Neural progenitor cell (in vitro differentiated cells): ENCODE measurements at regions not wholly inside any gene's neighbourhood (a gene's known extent, or its start where the extent isn't known, plus 50 kb on each side); places are given as distances from the start of the nearest gene placed in this dataset.
"Not testable (repeated sequence)": the region's sequence is repeated elsewhere in the genome, so short reads cannot be mapped to it uniquely, and the experiment has no call there.

Experiments
- DNase-seq: peaks from one replicate; pipeline ENCODE4 v3.0.0-alpha.2; 2016; ENCODE audit warnings: low spot score
- H2AFZ ChIP-seq: fragments of 200-600 bp; sonication (generic); replicated peaks from 2 replicates; pipeline ENCODE4 v1.6.1; 2016; ENCODE audit warnings: antibody characterized with exemption
- H3F3A ChIP-seq: fragments of 200-600 bp; sonication (generic); 2 replicates; pipeline ENCODE4 v1.6.1; 2016; ENCODE audit warnings: antibody characterized with exemption, low read depth
- H3K27ac ChIP-seq: fragments of 200-600 bp; sonication (generic); 2 replicates; pipeline ENCODE4 v1.5.1; 2016; ENCODE audit warnings: mild to moderate bottlenecking
- H3K27me3 ChIP-seq: fragments of 200-600 bp; sonication (generic); 2 replicates; pipeline ENCODE4 v1.6.1; 2016; ENCODE audit warnings: mild to moderate bottlenecking, moderate library complexity
- H3K36me3 ChIP-seq: fragments of 200-600 bp; sonication (generic); 2 replicates; pipeline ENCODE4 v1.5.1; 2016
- H3K4me1 ChIP-seq: fragments of 200-600 bp; sonication (generic); 2 replicates; pipeline ENCODE4 v1.6.1; 2016; ENCODE audit warnings: mixed run types
- H3K4me2 ChIP-seq: fragments of 200-600 bp; sonication (generic); 2 replicates; pipeline ENCODE4 v1.6.1; 2016
- H3K4me3 ChIP-seq: fragments of 200-600 bp; sonication (generic); 2 replicates; pipeline ENCODE4 v1.5.1; 2016
- H3K79me2 ChIP-seq: fragments of 200-600 bp; sonication (generic); 2 replicates; pipeline ENCODE4 v1.6.1; 2016; ENCODE audit warnings: low read depth
- H3K9ac ChIP-seq: fragments of 200-600 bp; sonication (generic); 2 replicates; pipeline ENCODE4 v1.6.1; 2016
- H3K9me3 ChIP-seq: fragments of 200-600 bp; sonication (generic); 2 replicates; pipeline ENCODE4 v1.5.1; 2016; ENCODE audit warnings: low read depth
- H4K20me1 ChIP-seq: fragments of 200-600 bp; sonication (generic); 2 replicates; pipeline ENCODE4 v1.6.1; 2016; ENCODE audit warnings: low read depth
- H3K27ac Mint-ChIP-seq: 3 replicates; pipeline ENCODE4 v1.8.0; 2021; ENCODE audit warnings: mixed read lengths
- H3K27me3 Mint-ChIP-seq: 2 replicates; pipeline ENCODE4 v1.8.0; 2022; ENCODE audit warnings: low read depth, mild to moderate bottlenecking, inconsistent platforms, moderate library complexity, mixed read lengths; ENCODE audit not compliant: insufficient read depth
- H3K36me3 Mint-ChIP-seq: 3 replicates; pipeline ENCODE4 v1.8.0; 2021; ENCODE audit warnings: mixed read lengths
- H3K4me1 Mint-ChIP-seq: 3 replicates; pipeline ENCODE4 v1.8.0; 2021; ENCODE audit warnings: mixed read lengths
- H3K4me3 Mint-ChIP-seq: 3 replicates; pipeline ENCODE4 v1.8.0; 2021; ENCODE audit warnings: mild to moderate bottlenecking, moderate library complexity, mixed read lengths
- H3K9me3 Mint-ChIP-seq: 3 replicates; pipeline ENCODE4 v1.8.0; 2020; ENCODE audit warnings: mixed read lengths

GRCh38 chr2:110292807-110293206, 80.5 kb upstream of the MTLN start:
- not testable (repeated sequence) for H3K4me3 Mint-ChIP-seq, DNase-seq, H3K27me3 Mint-ChIP-seq, H3K9me3 ChIP-seq, H3K4me2 ChIP-seq, H3K4me3 ChIP-seq, H3K36me3 ChIP-seq, H3K9ac ChIP-seq, H4K20me1 ChIP-seq, H3K27me3 ChIP-seq, H3K36me3 Mint-ChIP-seq, H2AFZ ChIP-seq, H3K4me1 ChIP-seq, H3K4me1 Mint-ChIP-seq, H3F3A ChIP-seq, H3K27ac Mint-ChIP-seq, H3K79me2 ChIP-seq, H3K9me3 Mint-ChIP-seq, H3K27ac ChIP-seq

GRCh38 chr2:110291909-110292579, 79.7 kb upstream of the MTLN start:
- not testable (repeated sequence) for H2AFZ ChIP-seq, H3K4me3 ChIP-seq, H3K9ac ChIP-seq, H3K27me3 Mint-ChIP-seq, H3K9me3 Mint-ChIP-seq, H3K27ac ChIP-seq, H3K79me2 ChIP-seq, H3K36me3 ChIP-seq, H3K36me3 Mint-ChIP-seq, H3K4me1 ChIP-seq, H4K20me1 ChIP-seq, H3F3A ChIP-seq, H3K4me3 Mint-ChIP-seq, H3K9me3 ChIP-seq, H3K4me2 ChIP-seq, DNase-seq, H3K27ac Mint-ChIP-seq, H3K27me3 ChIP-seq, H3K4me1 Mint-ChIP-seq

- not testable (repeated sequence) for H3K27ac Mint-ChIP-seq
Measured at GRCh38 chr2:110287817-110288216, 75.5 kb upstream of the MTLN start.

GRCh38 chr2:110287253-110287652, 74.9 kb upstream of the MTLN start:
- not testable (repeated sequence) for H3K27ac Mint-ChIP-seq, H3K36me3 Mint-ChIP-seq, H3K4me3 ChIP-seq, H3K79me2 ChIP-seq, H3K4me1 ChIP-seq, H2AFZ ChIP-seq, H4K20me1 ChIP-seq, H3K27me3 ChIP-seq, H3K4me3 Mint-ChIP-seq, DNase-seq, H3F3A ChIP-seq, H3K36me3 ChIP-seq, H3K27ac ChIP-seq, H3K4me2 ChIP-seq, H3K9ac ChIP-seq, H3K9me3 ChIP-seq, H3K4me1 Mint-ChIP-seq, H3K27me3 Mint-ChIP-seq, H3K9me3 Mint-ChIP-seq

More at GRCh38 chr2:110287817-110288216, 75.5 kb upstream of the MTLN start:
- not testable (repeated sequence) for H3K27me3 Mint-ChIP-seq, H3K36me3 ChIP-seq, H3K27me3 ChIP-seq, H3K4me3 Mint-ChIP-seq, H3K4me2 ChIP-seq, H3F3A ChIP-seq, H3K27ac ChIP-seq, H3K4me1 ChIP-seq, H3K4me3 ChIP-seq, H2AFZ ChIP-seq, H3K9me3 Mint-ChIP-seq, H3K9ac ChIP-seq, H3K4me1 Mint-ChIP-seq, H3K79me2 ChIP-seq, H4K20me1 ChIP-seq, DNase-seq, H3K9me3 ChIP-seq, H3K36me3 Mint-ChIP-seq

- not testable (repeated sequence) for H3K79me2 ChIP-seq, H3K4me1 ChIP-seq, H3K4me3 ChIP-seq, H3K9me3 ChIP-seq, H4K20me1 ChIP-seq, H3K27ac ChIP-seq, H3K9ac ChIP-seq, H3K4me2 ChIP-seq, H3K4me1 Mint-ChIP-seq, H2AFZ ChIP-seq, H3K36me3 Mint-ChIP-seq, H3K27me3 Mint-ChIP-seq, H3K4me3 Mint-ChIP-seq, H3K27me3 ChIP-seq, H3K9me3 Mint-ChIP-seq, H3K27ac Mint-ChIP-seq, DNase-seq, H3F3A ChIP-seq, H3K36me3 ChIP-seq
Measured at GRCh38 chr2:110285002-110285401, 72.7 kb upstream of the MTLN start.

GRCh38 chr2:110280804-110281203, 68.5 kb upstream of the MTLN start:
- H3K27me3 ChIP-seq, H3K4me1 ChIP-seq, H3K36me3 ChIP-seq, H3K27ac ChIP-seq, H3K79me2 ChIP-seq, DNase-seq, H3K4me1 Mint-ChIP-seq, H3K9me3 Mint-ChIP-seq, H3F3A ChIP-seq, H3K27me3 Mint-ChIP-seq, H3K4me3 Mint-ChIP-seq, H3K36me3 Mint-ChIP-seq, H4K20me1 ChIP-seq, H2AFZ ChIP-seq, H3K4me3 ChIP-seq, H3K4me2 ChIP-seq, H3K27ac Mint-ChIP-seq, H3K9me3 ChIP-seq, H3K9ac ChIP-seq: not testable (repeated sequence)

- H3K79me2 ChIP-seq, DNase-seq, H3K4me2 ChIP-seq, H3K27ac Mint-ChIP-seq, H4K20me1 ChIP-seq, H3K4me3 Mint-ChIP-seq, H3K4me1 ChIP-seq, H3K9me3 Mint-ChIP-seq, H3K27me3 ChIP-seq, H3K4me3 ChIP-seq, H3F3A ChIP-seq, H3K36me3 ChIP-seq, H3K9me3 ChIP-seq, H3K27ac ChIP-seq, H3K27me3 Mint-ChIP-seq, H3K9ac ChIP-seq, H3K4me1 Mint-ChIP-seq, H2AFZ ChIP-seq, H3K36me3 Mint-ChIP-seq: not testable (repeated sequence)
Measured at GRCh38 chr2:110277054-110277453, 64.7 kb upstream of the MTLN start.

GRCh38 chr2:110276092-110276491, 63.7 kb upstream of the MTLN start:
- not testable (repeated sequence) for H3K9me3 ChIP-seq, H3K4me3 Mint-ChIP-seq, H3K9me3 Mint-ChIP-seq, DNase-seq, H3K36me3 ChIP-seq, H3K4me3 ChIP-seq, H3K9ac ChIP-seq, H3K27ac Mint-ChIP-seq, H3K27me3 Mint-ChIP-seq, H3K4me1 ChIP-seq, H3K79me2 ChIP-seq, H3K36me3 Mint-ChIP-seq, H3K4me1 Mint-ChIP-seq, H3K4me2 ChIP-seq, H3K27ac ChIP-seq, H3F3A ChIP-seq, H3K27me3 ChIP-seq, H2AFZ ChIP-seq, H4K20me1 ChIP-seq
